Neural progenitor cell (in vitro differentiated cells): ENCODE measurements at regions not wholly inside any gene's neighbourhood (a gene's known extent, or its start where the extent isn't known, plus 50 kb on each side); places are given as distances from the start of the nearest gene placed in this dataset.

Experiments used
- CTCF ChIP-seq: fragments of 200-600 bp; sonication (generic); IDR thresholded peaks from 2 replicates; pipeline ENCODE4 v1.5.1; 2017; ENCODE audit warnings: antibody characterized with exemption, mild to moderate bottlenecking
- EZH2 ChIP-seq: fragments of 200-600 bp; sonication (generic); IDR thresholded peaks from 2 replicates; pipeline ENCODE4 v1.6.1; 2017; ENCODE audit warnings: antibody characterized with exemption, mild to moderate bottlenecking, moderate library complexity
- EZH2phosphoT487 ChIP-seq: fragments of 200-600 bp; sonication (generic); IDR thresholded peaks from 2 replicates; pipeline ENCODE4 v1.6.1; 2017; ENCODE audit warnings: antibody characterized with exemption

GRCh38 chr1:173427146-173428054, 49.7 kb upstream of the PRDX6 start:
- TF ChIP-seq CTCF (no peak), EZH2phosphoT487 (no peak), EZH2 (no peak)
